Activated CD8-positive, alpha-beta memory T cell treated with anti-CD3 and anti-CD28 coated beads, Interleukin-2, amount 10 ng/mL, durations not matched to agents 7 days and 5 days (primary cell): ENCODE measurements at regions not wholly inside any gene's neighbourhood (a gene's known extent, or its start where the extent isn't known, plus 50 kb on each side); places are given as distances from the start of the nearest gene placed in this dataset.
"Not testable (repeated sequence)": the region's sequence is repeated elsewhere in the genome, so short reads cannot be mapped to it uniquely, and the experiment has no call there.

Experiments used
- ATAC-seq: fragments of 150-1000 bp; cut with Tn5 transposase; one replicate; pipeline ENCODE4 v1.10.0; 2021; ENCODE audit warnings: moderate library complexity
- CTCF ChIA-PET: fragments of 350-600 bp; sonication (Branson Sonifier 250); formaldehyde crosslinking; loops from one replicate; lab custom pipeline; 2021; ENCODE audit warnings: antibody characterized with exemption; lab: Charles Lee
- DNase-seq: peaks from one replicate; pipeline ENCODE4 v3.0.0-alpha.2; 2020
- H3K27ac Mint-ChIP-seq: one replicate; pipeline ENCODE4 v1.8.0; 2021; ENCODE audit warnings: mild to moderate bottlenecking, mixed read lengths
- H3K27me3 Mint-ChIP-seq: one replicate; pipeline ENCODE4 v1.8.0; 2021; ENCODE audit warnings: mixed read lengths
- H3K36me3 Mint-ChIP-seq: one replicate; pipeline ENCODE4 v1.8.0; 2021; ENCODE audit warnings: mild to moderate bottlenecking, mixed read lengths
- H3K4me1 Mint-ChIP-seq: one replicate; pipeline ENCODE4 v1.8.0; 2021; ENCODE audit warnings: mixed read lengths
- H3K4me3 Mint-ChIP-seq: one replicate; pipeline ENCODE4 v1.8.0; 2021; ENCODE audit warnings: mild to moderate bottlenecking, moderate library complexity, mixed read lengths
- H3K9me3 Mint-ChIP-seq: one replicate; pipeline ENCODE4 v1.8.0; 2022; ENCODE audit warnings: low read depth, mixed read lengths

DNA sequence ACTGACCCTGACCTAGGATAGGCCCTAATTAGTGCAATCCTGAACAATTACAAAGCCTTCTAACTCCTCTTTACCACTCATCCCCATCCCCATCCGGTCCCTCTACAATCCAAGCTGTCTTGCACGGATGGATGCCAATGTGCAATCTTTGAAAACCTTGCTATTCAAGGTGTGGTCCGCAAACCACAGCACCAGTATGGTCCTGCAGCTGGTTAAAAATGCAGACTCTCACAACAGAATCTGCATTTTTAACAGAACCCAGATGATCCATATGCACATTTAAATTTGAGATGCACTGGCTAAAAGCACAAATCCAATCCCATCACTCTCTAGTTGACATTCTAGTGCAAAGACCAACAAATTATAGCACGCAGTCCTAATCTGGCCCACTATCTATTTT lies 230.6 kb upstream of the KRR1 start:
- CTCF ChIA-PET: no interaction called here
- H3K27ac Mint-ChIP-seq: no peak overlapping the region
- H3K36me3 Mint-ChIP-seq: peaks cover 2% of the 10 kb centered on the region
- DNase-seq: no peak
- H3K27me3 Mint-ChIP-seq: peaks cover 16% of the 10 kb centered on the region
- H3K4me1 Mint-ChIP-seq: peaks cover 10% of the 10 kb centered on the region
- ATAC-seq: no peak
- H3K4me3 Mint-ChIP-seq: no peak overlapping the region
- H3K9me3 Mint-ChIP-seq: peaks cover 4% of the 10 kb centered on the region

DNA sequence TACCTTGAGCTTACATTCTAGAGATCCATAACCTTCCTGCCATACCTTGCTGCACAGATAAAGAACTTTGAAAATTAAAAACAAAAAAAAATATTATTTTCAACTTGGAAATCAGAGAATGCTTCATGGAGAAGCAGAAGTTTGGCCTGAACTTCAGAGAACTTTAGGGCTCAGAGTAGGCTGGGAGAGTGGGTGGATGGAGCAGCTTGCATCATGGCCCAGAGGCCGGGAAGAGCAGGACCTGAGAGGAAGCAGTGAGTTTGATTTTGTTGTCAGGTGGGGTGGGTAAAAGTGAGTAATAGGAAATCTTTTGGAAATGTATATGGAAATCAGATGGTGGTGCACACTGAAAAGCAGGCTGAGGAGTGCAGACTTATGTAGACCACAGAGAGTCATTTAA lies 228.5 kb upstream of the KRR1 start:
- peaks cover 4% of the 10 kb centered on the region for H3K9me3 Mint-ChIP-seq
- no peak overlapping the region for H3K27ac Mint-ChIP-seq
- ATAC-seq (no peak), DNase-seq (no peak)
- H3K36me3 Mint-ChIP-seq: peaks cover 2% of the 10 kb centered on the region
- no peak overlapping the region for H3K4me3 Mint-ChIP-seq
- H3K27me3 Mint-ChIP-seq: peaks cover 9% of the 10 kb centered on the region
- CTCF ChIA-PET: no interaction called here
- peaks cover 10% of the 10 kb centered on the region for H3K4me1 Mint-ChIP-seq

DNA sequence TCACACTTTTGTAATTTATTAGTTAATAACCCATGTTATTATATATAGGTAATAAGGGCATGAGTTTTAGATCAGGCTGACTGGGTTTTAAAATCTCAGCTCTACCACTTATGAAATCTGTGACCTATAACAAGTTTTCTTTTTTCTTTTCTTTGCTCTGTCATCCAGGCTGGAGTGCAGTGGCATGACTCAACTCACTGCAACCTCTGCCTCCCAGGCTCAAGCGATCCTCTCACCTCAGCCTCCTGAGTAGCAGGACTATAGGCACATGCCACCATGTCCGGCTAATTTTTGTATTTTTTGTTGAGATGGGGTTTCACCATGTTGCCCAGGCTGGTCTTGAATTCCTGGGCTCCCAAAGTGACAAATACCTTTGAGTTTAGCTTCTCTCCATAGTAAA lies 227.7 kb upstream of the KRR1 start:
- CTCF ChIA-PET: interaction anchor here (0.8 kb wide), 1 partner anchor 13 kb away, joined by 3 read pairs; no protein-coding TSS in a partner anchor
- ATAC-seq, H3K27me3 Mint-ChIP-seq, H3K4me3 Mint-ChIP-seq, H3K9me3 Mint-ChIP-seq, H3K36me3 Mint-ChIP-seq, H3K27ac Mint-ChIP-seq, H3K4me1 Mint-ChIP-seq, DNase-seq: not testable (repeated sequence)

DNA sequence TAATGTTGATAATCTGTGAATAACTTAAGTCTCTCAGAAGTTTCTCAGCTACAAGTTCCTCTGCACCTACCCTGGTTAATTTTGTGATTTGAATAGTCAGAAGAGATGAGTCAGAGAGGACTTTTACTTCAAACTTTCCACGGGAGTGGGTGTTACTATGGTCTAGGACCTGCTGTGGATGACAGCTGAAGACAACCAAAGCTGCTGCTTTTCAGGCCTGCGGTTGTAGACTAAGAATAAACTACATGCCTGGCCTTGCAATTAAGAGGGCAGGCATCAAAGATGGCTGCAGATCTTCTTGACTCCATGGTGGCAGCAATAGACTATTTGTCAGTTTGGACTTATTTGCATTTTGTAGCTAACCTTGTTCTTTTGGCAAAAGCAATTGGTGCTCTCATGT lies 227.1 kb upstream of the KRR1 start:
- Mint-ChIP-seq H3K36me3 (peaks cover 2% of the 10 kb centered on the region), H3K27me3 (peaks cover 7% of the 10 kb centered on the region), H3K27ac (no peak overlapping the region), H3K4me3 (no peak overlapping the region), H3K4me1 (peaks cover 10% of the 10 kb centered on the region), H3K9me3 (peaks cover 4% of the 10 kb centered on the region)
- CTCF ChIA-PET: interaction anchor here (0.8 kb wide), 1 partner anchor 13 kb away, joined by 3 read pairs; no protein-coding TSS in a partner anchor
- DNase-seq (peak; percentile 59), ATAC-seq (peak; percentile 84)

DNA sequence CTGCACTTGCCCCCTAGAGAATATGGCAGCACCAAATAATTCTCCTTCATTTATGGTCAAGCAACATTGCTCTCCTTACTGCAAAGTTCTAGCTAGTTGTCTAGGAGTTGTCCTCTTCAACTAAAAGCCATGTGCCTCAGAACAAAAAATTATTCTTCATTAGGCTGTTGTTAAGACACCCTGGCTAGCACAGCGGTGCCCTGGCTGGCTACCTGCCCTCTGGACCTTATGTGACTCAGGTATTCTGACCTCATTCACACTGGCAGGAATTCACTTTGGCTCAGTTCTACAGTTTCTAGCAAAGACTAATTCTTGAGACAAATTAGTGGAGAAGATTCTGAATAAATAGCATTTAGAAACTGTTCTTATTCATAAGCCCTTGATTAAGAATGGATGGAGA lies 224.4 kb upstream of the KRR1 start:
- Mint-ChIP-seq H3K9me3 (no peaks in the 10 kb centered on the region), H3K4me1 (peaks cover 10% of the 10 kb centered on the region), H3K27ac (no peak overlapping the region), H3K4me3 (no peak overlapping the region), H3K36me3 (no peaks in the 10 kb centered on the region), H3K27me3 (peaks cover 2% of the 10 kb centered on the region)
- no peak for DNase-seq
- ATAC-seq: no peak
- CTCF ChIA-PET: no interaction called here

DNA sequence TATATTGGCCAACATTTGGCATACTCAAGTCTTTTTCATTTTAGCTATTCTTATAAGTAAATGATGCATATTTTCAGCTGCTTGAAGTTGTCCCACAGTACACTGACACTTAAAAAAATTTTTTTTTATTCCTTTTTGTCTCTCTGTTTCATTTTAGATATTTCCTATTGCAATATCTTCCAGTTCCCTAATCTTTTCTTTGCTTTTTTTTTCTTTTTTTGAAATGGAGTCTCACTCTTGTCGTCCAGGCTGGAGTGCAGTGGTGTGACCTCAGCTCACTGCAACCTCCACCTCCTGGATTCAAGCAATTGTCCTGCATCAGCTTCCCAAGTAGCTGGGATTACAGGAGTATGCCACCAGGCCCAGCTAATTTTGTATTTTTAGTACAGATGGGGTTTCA lies 217.4 kb upstream of the KRR1 start:
- H3K36me3 Mint-ChIP-seq: peaks cover 1% of the 10 kb centered on the region
- no peak overlapping the region for H3K4me3 Mint-ChIP-seq
- no peaks in the 10 kb centered on the region for H3K4me1 Mint-ChIP-seq
- H3K27ac Mint-ChIP-seq: no peak overlapping the region
- no peak for ATAC-seq
- no peaks in the 10 kb centered on the region for H3K9me3 Mint-ChIP-seq
- CTCF ChIA-PET: no interaction called here
- no peaks in the 10 kb centered on the region for H3K27me3 Mint-ChIP-seq
- DNase-seq: no peak

DNA sequence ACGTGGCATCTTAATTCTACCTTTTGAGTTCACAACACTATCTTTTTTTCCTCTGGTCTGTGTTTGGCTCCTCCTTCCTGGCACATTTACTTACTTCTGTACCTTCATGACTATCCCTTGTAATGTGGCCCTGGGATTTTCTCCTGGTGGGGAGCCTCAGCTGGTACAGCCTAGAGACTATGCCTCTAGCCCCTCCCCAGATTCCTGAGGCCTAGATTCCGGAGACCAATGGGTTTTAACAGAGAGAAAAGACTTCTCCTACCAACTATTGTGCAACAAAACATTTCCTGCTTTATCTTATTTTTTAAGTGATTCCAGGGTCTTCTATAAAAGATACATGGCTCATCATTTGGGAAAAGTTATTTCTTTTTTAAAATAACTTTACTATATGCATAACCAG lies 216.2 kb upstream of the KRR1 start:
- peaks cover 6% of the 10 kb centered on the region for H3K36me3 Mint-ChIP-seq
- DNase-seq: no peak
- no peak for ATAC-seq
- H3K27ac Mint-ChIP-seq: no peak overlapping the region
- H3K27me3 Mint-ChIP-seq: no peaks in the 10 kb centered on the region
- H3K4me3 Mint-ChIP-seq: no peak overlapping the region
- no peaks in the 10 kb centered on the region for H3K9me3 Mint-ChIP-seq
- CTCF ChIA-PET: no interaction called here
- H3K4me1 Mint-ChIP-seq: peaks cover 10% of the 10 kb centered on the region

DNA sequence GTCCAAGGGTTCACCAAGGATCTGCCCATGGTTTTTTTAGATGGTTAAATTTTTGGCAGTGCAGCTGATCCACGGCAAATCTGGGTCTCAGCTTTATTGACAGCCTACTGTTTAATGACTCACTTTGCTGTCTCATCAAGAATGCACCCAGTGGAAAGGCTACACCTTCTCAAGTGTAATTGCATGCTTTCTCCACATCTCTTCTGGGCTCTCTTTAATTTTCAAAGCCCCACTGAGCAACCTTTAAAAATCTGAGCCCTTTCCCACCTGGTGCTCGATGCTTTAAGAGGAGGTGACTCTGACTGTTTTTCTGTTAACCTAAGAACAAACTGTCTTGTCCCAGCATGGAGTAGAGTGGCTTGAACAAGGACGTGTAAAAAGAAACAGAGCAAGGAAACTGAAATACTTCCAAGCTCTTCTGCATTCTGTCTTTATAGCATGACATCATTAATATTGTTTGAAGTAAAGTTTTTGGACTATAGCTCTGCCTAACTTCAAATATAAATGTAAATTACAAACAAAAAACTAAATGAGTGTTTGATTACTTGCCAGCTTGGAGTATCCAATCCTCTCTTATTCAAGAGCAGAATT lies 214.2 kb upstream of the KRR1 start:
- CTCF ChIA-PET: interaction anchor here (1.5 kb wide), 1 partner anchor 13 kb away, joined by 3 read pairs; no protein-coding TSS in a partner anchor
- ATAC-seq: no peak
- no peaks in the 10 kb centered on the region for H3K27me3 Mint-ChIP-seq

DNA sequence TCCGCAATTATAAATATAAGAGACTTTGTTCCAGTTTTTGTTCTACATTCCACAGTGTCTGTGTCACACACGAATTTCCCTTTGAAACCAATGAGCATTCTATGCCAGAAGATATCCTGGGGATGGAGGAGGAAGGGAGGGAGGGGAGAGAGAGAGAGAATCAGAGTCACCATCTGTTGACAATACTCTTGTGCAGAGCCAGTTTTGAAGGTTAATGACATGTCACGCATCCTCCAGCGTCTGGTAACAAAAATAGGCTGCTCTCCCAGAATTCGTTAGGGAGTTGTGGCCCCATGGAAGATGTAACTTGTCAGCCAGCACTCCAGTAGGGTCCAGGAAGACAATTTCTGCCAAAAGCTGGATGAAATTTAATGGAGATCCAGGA lies 213.5 kb upstream of the KRR1 start:
- CTCF ChIA-PET: interaction anchor here (1.5 kb wide), 1 partner anchor 14 kb away, joined by 3 read pairs; no protein-coding TSS in a partner anchor
- ATAC-seq: no peak

More for the DNA sequence above, 214.2 kb upstream of the KRR1 start:
- Mint-ChIP-seq H3K9me3 (no peaks in the 10 kb centered on the region), H3K27ac (no peak overlapping the region), H3K36me3 (peaks cover 16% of the 10 kb centered on the region), H3K4me3 (no peak overlapping the region), H3K4me1 (peaks cover 28% of the 10 kb centered on the region)
- no peak for DNase-seq

DNA sequence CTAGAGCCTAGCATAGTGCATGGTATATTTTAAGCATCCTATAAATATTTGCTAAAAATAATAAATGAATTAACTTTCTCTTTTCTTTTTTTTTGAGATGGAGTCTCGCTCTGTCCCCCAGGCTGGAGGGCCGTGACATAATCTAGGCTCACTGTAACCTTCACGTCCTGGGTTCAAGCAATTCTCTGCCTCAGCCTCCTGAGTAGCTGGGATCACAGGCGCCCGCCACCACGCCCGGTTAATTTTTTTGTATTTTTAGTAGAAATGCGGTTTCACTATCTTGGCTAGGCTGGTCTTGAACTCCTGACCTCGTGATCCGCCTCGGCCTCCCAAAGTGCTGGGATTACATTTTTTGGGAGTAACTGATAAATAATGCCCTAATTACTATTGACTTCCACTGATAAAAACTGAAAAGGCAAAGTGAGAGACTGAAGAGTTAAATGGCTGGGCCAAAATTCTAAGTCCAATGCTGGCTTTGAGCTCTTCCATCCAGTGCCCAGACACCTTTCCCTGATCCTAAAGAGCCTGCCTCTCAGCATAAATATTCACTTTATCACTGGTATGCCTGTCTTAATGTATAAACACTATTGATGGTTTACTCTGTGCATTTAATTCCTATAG lies 213.0 kb upstream of the KRR1 start:
- ATAC-seq (no peak), DNase-seq (no peak)
- CTCF ChIA-PET: no interaction called here
- H3K27ac Mint-ChIP-seq: no peak overlapping the region
- H3K27me3 Mint-ChIP-seq: peaks cover 3% of the 10 kb centered on the region
- no peaks in the 10 kb centered on the region for H3K9me3 Mint-ChIP-seq
- H3K4me3 Mint-ChIP-seq: no peak overlapping the region
- H3K4me1 Mint-ChIP-seq: peaks cover 28% of the 10 kb centered on the region
- H3K36me3 Mint-ChIP-seq: peaks cover 16% of the 10 kb centered on the region

More for the DNA sequence above, 213.5 kb upstream of the KRR1 start:
- Mint-ChIP-seq H3K4me1 (peaks cover 28% of the 10 kb centered on the region), H3K27ac (no peak overlapping the region), H3K9me3 (no peaks in the 10 kb centered on the region), H3K27me3 (peaks cover 3% of the 10 kb centered on the region), H3K36me3 (peaks cover 16% of the 10 kb centered on the region), H3K4me3 (no peak overlapping the region)
- no peak for DNase-seq

DNA sequence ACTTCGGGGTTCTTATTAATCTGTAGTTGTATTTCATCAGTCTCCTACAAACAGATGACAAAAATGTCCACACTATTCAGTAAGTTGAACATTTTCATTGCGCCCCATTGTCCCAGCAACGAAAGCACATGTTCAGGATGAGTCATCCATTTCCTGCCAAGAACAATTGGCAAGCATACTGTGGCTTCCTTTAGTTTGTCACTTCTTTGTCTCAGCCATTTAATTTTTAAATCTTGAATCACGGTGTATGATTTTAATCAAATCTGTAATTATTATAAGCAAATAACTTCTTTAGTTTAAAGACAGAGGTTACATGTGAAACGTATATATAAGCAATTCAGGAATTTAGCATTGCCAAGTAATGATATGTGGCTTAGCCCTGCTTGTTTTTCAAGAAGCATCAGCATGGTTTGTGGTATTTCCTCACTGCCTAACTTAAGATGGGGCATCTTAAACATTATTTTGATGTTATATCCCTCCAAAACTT lies 211.3 kb upstream of the KRR1 start:
- H3K4me1 Mint-ChIP-seq: peaks cover 28% of the 10 kb centered on the region
- ATAC-seq (peak; percentile 96), DNase-seq (peak; percentile 80)
- H3K9me3 Mint-ChIP-seq: no peaks in the 10 kb centered on the region
- CTCF ChIA-PET: no interaction called here
- no peak overlapping the region for H3K4me3 Mint-ChIP-seq
- H3K27me3 Mint-ChIP-seq: peaks cover 3% of the 10 kb centered on the region
- H3K36me3 Mint-ChIP-seq: peaks cover 17% of the 10 kb centered on the region
- H3K27ac Mint-ChIP-seq: peak overlapping the region; percentile 79

DNA sequence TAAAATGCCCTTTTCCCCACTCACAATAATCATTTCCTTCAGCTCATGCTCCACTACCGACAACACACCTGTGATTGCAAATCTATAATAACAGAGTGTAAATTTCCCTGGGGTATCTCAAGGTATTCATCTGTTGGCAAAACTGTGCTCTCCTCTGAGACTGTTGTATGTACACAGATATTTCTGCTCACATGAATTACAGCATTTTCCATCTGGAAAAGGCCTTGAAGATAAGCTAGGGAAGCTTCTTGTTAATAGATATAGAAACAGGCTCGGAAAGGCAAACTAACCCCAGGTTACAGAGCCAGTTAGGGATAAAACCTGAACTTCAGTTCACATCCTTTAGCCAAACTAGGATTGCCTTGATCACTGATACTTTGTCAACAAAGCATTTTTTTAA lies 210.4 kb upstream of the KRR1 start:
- DNase-seq (no peak), ATAC-seq (no peak)
- H3K36me3 Mint-ChIP-seq: peaks cover 16% of the 10 kb centered on the region
- no peaks in the 10 kb centered on the region for H3K9me3 Mint-ChIP-seq
- H3K4me1 Mint-ChIP-seq: peaks cover 28% of the 10 kb centered on the region
- CTCF ChIA-PET: interaction anchor here (0.5 to 1.8 kb wide), 3 partner anchors 257 to 1254 kb away, joined by 3 to 6 read pairs (median 3); no protein-coding TSS in a partner anchor
- H3K4me3 Mint-ChIP-seq: no peak overlapping the region
- no peak overlapping the region for H3K27ac Mint-ChIP-seq
- H3K27me3 Mint-ChIP-seq: peaks cover 3% of the 10 kb centered on the region

DNA sequence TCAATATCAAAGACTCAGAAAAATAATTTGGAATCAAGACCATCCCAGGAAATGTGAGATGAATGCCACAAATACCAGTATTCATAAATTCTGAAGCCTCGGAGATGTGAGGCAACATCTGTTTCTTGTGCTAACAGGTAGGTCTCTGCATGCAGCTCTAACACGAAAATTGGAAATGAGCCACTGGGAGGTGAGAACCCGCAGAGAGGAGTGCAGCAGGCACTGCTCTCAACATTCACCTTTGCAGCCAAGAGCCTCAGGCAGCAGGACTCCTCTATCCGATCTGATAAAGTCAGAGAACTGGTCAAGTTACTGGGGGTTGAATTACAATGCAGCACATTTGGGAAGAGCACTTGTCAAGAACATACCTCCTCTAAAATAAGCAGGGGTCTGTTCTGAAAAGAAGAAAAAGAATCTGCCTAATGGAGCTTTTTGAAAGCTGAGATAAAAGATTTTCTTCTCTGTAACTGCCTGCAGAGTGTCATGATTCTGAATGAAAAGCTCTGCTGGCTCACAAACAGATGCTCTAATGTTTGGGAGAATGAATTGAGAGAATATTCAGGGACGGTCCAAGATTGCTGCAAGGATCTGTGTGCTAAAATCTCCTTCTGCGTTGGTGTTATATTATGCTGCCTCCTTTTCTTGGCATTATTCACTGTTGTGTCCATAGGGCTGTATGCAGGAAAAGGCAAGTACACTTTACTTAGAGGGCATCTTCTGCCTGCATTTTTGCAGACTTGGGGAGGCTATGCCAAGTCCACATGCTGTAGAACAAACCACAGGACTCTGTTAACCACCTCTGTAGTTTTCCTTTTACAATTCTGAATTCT lies 209.6 kb upstream of the KRR1 start:
- Mint-ChIP-seq H3K27ac (no peak overlapping the region), H3K27me3 (peaks cover 3% of the 10 kb centered on the region), H3K36me3 (peaks cover 16% of the 10 kb centered on the region), H3K4me3 (no peak overlapping the region), H3K9me3 (no peaks in the 10 kb centered on the region), H3K4me1 (peaks cover 28% of the 10 kb centered on the region)
- CTCF ChIA-PET: interaction anchor here (1.5 to 1.8 kb wide), 2 partner anchors 257 to 316 kb away, joined by 3 to 6 read pairs; no protein-coding TSS in a partner anchor
- DNase-seq (no peak), ATAC-seq (no peak)
